HUDEP-2 (cell line): ENCODE measurements at regions not wholly inside any gene's neighbourhood (a gene's known extent, or its start where the extent isn't known, plus 50 kb on each side); places are given as distances from the start of the nearest gene placed in this dataset.

Experiments used
- DNase-seq, 76 experiments: peaks; one replicate each; lab custom pipeline; 2025; ENCODE audit not compliant: unreplicated experiment in 76 of 76; lab: John Stamatoyannopoulos, UW

- no peak for DNase-seq
Measured at GRCh38 chr3:154496978-154497377, 67.0 kb upstream of the GPR149 start.

DNA sequence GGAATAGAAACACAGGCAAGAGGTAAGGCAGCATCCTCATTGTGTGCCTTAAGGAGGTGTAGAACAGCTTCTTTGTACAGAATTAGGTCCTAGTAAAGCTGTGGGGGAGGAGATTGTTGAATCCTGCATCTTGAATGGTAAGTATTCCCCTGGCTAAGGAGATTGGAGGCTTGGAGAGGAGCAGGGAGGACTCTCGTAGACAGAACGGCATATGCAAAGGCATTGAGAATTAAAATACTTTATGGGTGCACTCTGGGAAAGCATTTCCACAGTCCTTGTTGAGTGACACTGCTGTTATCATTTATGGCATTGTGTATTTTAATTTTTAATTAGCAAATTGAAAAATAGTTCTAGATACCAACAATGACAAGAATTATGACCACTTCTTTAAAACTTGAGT is 66.5 kb upstream of the GPR149 start:
- DNase-seq, result no peak

DNA sequence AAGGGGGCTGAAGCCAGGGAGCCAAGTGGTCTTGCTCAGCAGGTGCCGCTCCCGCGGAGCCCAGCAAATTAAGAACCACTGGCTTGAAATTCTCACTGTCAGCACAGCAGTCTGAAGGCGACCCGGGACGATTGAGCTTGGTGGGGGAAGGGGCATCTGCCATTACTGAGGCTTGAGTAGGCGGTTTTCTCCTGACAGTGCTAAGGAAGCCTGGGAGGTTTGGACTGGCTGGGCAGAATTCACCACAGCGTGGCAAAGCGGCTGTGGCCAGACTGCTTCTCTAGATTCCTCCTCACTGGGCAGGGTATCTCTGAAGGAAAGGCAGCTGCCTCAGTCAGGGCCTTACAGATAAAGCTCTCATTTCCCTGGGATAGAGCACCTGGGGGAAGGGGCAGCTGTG is 57.0 kb upstream of the GPR149 start:
- DNase-seq, result no peak

- no peak for DNase-seq
Measured at GRCh38 chr3:154482507-154482906, 52.5 kb upstream of the GPR149 start.

- no peak for DNase-seq
Measured at GRCh38 chr3:154480033-154480432, 50.0 kb upstream of the GPR149 start.
